ENCODE measurements at regions not wholly inside any gene's neighbourhood (a gene's known extent, or its start where the extent isn't known, plus 50 kb on each side); places are given as distances from the start of the nearest gene placed in this dataset.

GRCh38 chr13:59266478-59267063 lies 897.2 kb downstream of the DIAPH3 start:
- TF ChIP-seq, protein P1, sequence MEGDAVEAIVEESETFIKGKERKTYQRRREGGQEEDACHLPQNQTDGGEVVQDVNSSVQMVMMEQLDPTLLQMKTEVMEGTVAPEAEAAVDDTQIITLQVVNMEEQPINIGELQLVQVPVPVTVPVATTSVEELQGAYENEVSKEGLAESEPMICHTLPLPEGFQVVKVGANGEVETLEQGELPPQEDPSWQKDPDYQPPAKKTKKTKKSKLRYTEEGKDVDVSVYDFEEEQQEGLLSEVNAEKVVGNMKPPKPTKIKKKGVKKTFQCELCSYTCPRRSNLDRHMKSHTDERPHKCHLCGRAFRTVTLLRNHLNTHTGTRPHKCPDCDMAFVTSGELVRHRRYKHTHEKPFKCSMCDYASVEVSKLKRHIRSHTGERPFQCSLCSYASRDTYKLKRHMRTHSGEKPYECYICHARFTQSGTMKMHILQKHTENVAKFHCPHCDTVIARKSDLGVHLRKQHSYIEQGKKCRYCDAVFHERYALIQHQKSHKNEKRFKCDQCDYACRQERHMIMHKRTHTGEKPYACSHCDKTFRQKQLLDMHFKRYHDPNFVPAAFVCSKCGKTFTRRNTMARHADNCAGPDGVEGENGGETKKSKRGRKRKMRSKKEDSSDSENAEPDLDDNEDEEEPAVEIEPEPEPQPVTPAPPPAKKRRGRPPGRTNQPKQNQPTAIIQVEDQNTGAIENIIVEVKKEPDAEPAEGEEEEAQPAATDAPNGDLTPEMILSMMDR (IDR thresholded peaks at IDR 0.05; ENCODE audit: low read depth, low read length, poor library complexity, severe bottlenecking): no peak
- TF ChIP-seq EZH2phosphoT487 (IDR thresholded peaks at IDR 0.05; ENCODE audit: borderline replicate concordance, low read length): no peak

All from DOHH2 (cell line).